ENCODE measurements at regions not wholly inside any gene's neighbourhood (a gene's known extent, or its start where the extent isn't known, plus 50 kb on each side); places are given as distances from the start of the nearest gene placed in this dataset.

GRCh38 chr20:39503902-39504709, 542.0 kb downstream of the DHX35 start:
- no peaks in the 10 kb centered on the region for H3K27me3 ChIP-seq (replicated peaks)
- no peaks in the 10 kb centered on the region; the same call in 1 of the 2 replicates for H3K9me3 ChIP-seq (replicated peaks)
- H3K27ac ChIP-seq, result no peak overlapping the region
- no peak overlapping the region for H3K4me3 ChIP-seq
- no peak for DNase-seq (ENCODE audit: low read depth in 1 of 2, low spot score in 2 of 2)
- no peaks in the 10 kb centered on the region for H3K4me1 ChIP-seq (replicated peaks)
- H3K36me3 ChIP-seq, result no peaks in the 10 kb centered on the region

GRCh38 chr20:39492223-39492797, 530.2 kb downstream of the DHX35 start:
- Histone ChIP-seq H3K9me3 (replicated peaks) (no peaks in the 10 kb centered on the region), H3K27me3 (replicated peaks) (no peaks in the 10 kb centered on the region), H3K4me3 (no peak overlapping the region), H3K4me1 (replicated peaks) (no peaks in the 10 kb centered on the region), H3K27ac (no peak overlapping the region), H3K36me3 (no peaks in the 10 kb centered on the region)
- no peak for DNase-seq (ENCODE audit: low read depth in 1 of 2, low spot score in 2 of 2)

GRCh38 chr20:39491711-39492110, 529.6 kb downstream of the DHX35 start:
- no peaks in the 10 kb centered on the region for H3K27me3 ChIP-seq (replicated peaks)
- H3K9me3 ChIP-seq (replicated peaks), result no peaks in the 10 kb centered on the region
- H3K4me3 ChIP-seq, result no peak overlapping the region
- H3K36me3 ChIP-seq, result no peaks in the 10 kb centered on the region
- DNase-seq (ENCODE audit: low read depth in 1 of 2, low spot score in 2 of 2), result no peak
- no peaks in the 10 kb centered on the region for H3K4me1 ChIP-seq (replicated peaks)
- no peak overlapping the region for H3K27ac ChIP-seq

- no peaks in the 10 kb centered on the region for H3K36me3 ChIP-seq
- H3K4me1 ChIP-seq (replicated peaks), result no peaks in the 10 kb centered on the region
- no peaks in the 10 kb centered on the region for H3K9me3 ChIP-seq (replicated peaks)
- no peak overlapping the region for H3K4me3 ChIP-seq
- H3K27ac ChIP-seq, result no peak overlapping the region
- no peak for DNase-seq (ENCODE audit: low read depth in 1 of 2, low spot score in 2 of 2)
- H3K27me3 ChIP-seq (replicated peaks), result no peaks in the 10 kb centered on the region
Measured at GRCh38 chr20:39489986-39490560, 527.9 kb downstream of the DHX35 start.

- no peak for DNase-seq (ENCODE audit: low read depth in 1 of 2, low spot score in 2 of 2)
- Histone ChIP-seq H3K9me3 (replicated peaks) (no peaks in the 10 kb centered on the region), H3K27me3 (replicated peaks) (no peaks in the 10 kb centered on the region), H3K4me1 (replicated peaks) (no peaks in the 10 kb centered on the region), H3K27ac (no peak overlapping the region), H3K4me3 (no peak overlapping the region), H3K36me3 (no peaks in the 10 kb centered on the region)
Measured at GRCh38 chr20:39480276-39481043, 518.3 kb downstream of the DHX35 start.

- DNase-seq (ENCODE audit: low read depth in 1 of 2, low spot score in 2 of 2), result no peak
- Histone ChIP-seq H3K27ac (no peak overlapping the region), H3K36me3 (no peaks in the 10 kb centered on the region), H3K4me1 (replicated peaks) (no peaks in the 10 kb centered on the region), H3K27me3 (replicated peaks) (no peaks in the 10 kb centered on the region), H3K9me3 (replicated peaks) (no peaks in the 10 kb centered on the region), H3K4me3 (no peak overlapping the region)
Measured at GRCh38 chr20:39479196-39479810, 517.2 kb downstream of the DHX35 start.

GRCh38 chr20:39474879-39475278, 512.7 kb downstream of the DHX35 start:
- no peak for DNase-seq (ENCODE audit: low read depth in 1 of 2, low spot score in 2 of 2)
- no peaks in the 10 kb centered on the region for H3K9me3 ChIP-seq (replicated peaks)

GRCh38 chr20:39473536-39473935, 511.4 kb downstream of the DHX35 start:
- H3K27me3 ChIP-seq (replicated peaks), result no peaks in the 10 kb centered on the region
- H3K9me3 ChIP-seq (replicated peaks), result no peaks in the 10 kb centered on the region
- no peak for DNase-seq (ENCODE audit: low read depth in 1 of 2, low spot score in 2 of 2)
- H3K4me1 ChIP-seq (replicated peaks), result no peaks in the 10 kb centered on the region
- H3K36me3 ChIP-seq, result no peaks in the 10 kb centered on the region
- no peak overlapping the region for H3K27ac ChIP-seq
- H3K4me3 ChIP-seq, result no peak overlapping the region

More at GRCh38 chr20:39474879-39475278, 512.7 kb downstream of the DHX35 start:
- Histone ChIP-seq H3K4me3 (no peak overlapping the region), H3K4me1 (replicated peaks) (no peaks in the 10 kb centered on the region), H3K36me3 (no peaks in the 10 kb centered on the region), H3K27me3 (replicated peaks) (no peaks in the 10 kb centered on the region), H3K27ac (no peak overlapping the region)

GRCh38 chr20:39468703-39469102, 506.6 kb downstream of the DHX35 start:
- Histone ChIP-seq H3K9me3 (replicated peaks) (no peaks in the 10 kb centered on the region), H3K4me3 (no peak overlapping the region), H3K36me3 (no peaks in the 10 kb centered on the region), H3K27ac (no peak overlapping the region), H3K4me1 (replicated peaks) (no peaks in the 10 kb centered on the region), H3K27me3 (replicated peaks) (no peaks in the 10 kb centered on the region)
- DNase-seq (ENCODE audit: low read depth in 1 of 2, low spot score in 2 of 2), result no peak

GRCh38 chr20:39464238-39464637, 502.1 kb downstream of the DHX35 start:
- Histone ChIP-seq H3K27me3 (replicated peaks) (no peaks in the 10 kb centered on the region), H3K36me3 (no peaks in the 10 kb centered on the region), H3K4me1 (replicated peaks) (no peaks in the 10 kb centered on the region), H3K4me3 (no peak overlapping the region), H3K27ac (no peak overlapping the region), H3K9me3 (replicated peaks) (no peaks in the 10 kb centered on the region)
- no peak for DNase-seq (ENCODE audit: low read depth in 1 of 2, low spot score in 2 of 2)

- H3K4me1 ChIP-seq (replicated peaks), result no peaks in the 10 kb centered on the region
- H3K4me3 ChIP-seq, result no peak overlapping the region
- DNase-seq (ENCODE audit: low read depth in 1 of 2, low spot score in 2 of 2), result no peak
- H3K36me3 ChIP-seq, result no peaks in the 10 kb centered on the region
- H3K27ac ChIP-seq, result no peak overlapping the region
- no peaks in the 10 kb centered on the region for H3K27me3 ChIP-seq (replicated peaks)
- no peaks in the 10 kb centered on the region for H3K9me3 ChIP-seq (replicated peaks)
Measured at GRCh38 chr20:39462416-39462945, 500.3 kb downstream of the DHX35 start.

GRCh38 chr20:39458452-39458851, 496.3 kb downstream of the DHX35 start:
- H3K9me3 ChIP-seq (replicated peaks), result no peaks in the 10 kb centered on the region

GRCh38 chr20:39453890-39454289, 491.7 kb downstream of the DHX35 start:
- no peaks in the 10 kb centered on the region for H3K4me1 ChIP-seq (replicated peaks)
- DNase-seq (ENCODE audit: low read depth in 1 of 2, low spot score in 2 of 2), result no peak
- no peak overlapping the region for H3K4me3 ChIP-seq
- no peak overlapping the region for H3K27ac ChIP-seq
- no peaks in the 10 kb centered on the region for H3K36me3 ChIP-seq
- no peaks in the 10 kb centered on the region for H3K9me3 ChIP-seq (replicated peaks)
- no peaks in the 10 kb centered on the region for H3K27me3 ChIP-seq (replicated peaks)

More at GRCh38 chr20:39458452-39458851, 496.3 kb downstream of the DHX35 start:
- DNase-seq (ENCODE audit: low read depth in 1 of 2, low spot score in 2 of 2), result no peak
- Histone ChIP-seq H3K27ac (no peak overlapping the region), H3K27me3 (replicated peaks) (no peaks in the 10 kb centered on the region), H3K4me1 (replicated peaks) (no peaks in the 10 kb centered on the region), H3K36me3 (no peaks in the 10 kb centered on the region), H3K4me3 (no peak overlapping the region)
